Islet of Langerhans (tissue), 1 donor: ENCODE measurements at regions not wholly inside any gene's neighbourhood (a gene's known extent, or its start where the extent isn't known, plus 50 kb on each side); places are given as distances from the start of the nearest gene placed in this dataset.
A peak's percentile ranks its signal among the peaks of the same experiment; 100 is the strongest.
"Not testable (repeated sequence)": the region's sequence is repeated elsewhere in the genome, so short reads cannot be mapped to it uniquely, and the experiment has no call there.

Experiments used
- FAIRE-seq: peaks from one replicate; lab custom pipeline; 2011; peaks lifted over from hg19 to GRCh38; lab: Jason Lieb, UNC

DNA sequence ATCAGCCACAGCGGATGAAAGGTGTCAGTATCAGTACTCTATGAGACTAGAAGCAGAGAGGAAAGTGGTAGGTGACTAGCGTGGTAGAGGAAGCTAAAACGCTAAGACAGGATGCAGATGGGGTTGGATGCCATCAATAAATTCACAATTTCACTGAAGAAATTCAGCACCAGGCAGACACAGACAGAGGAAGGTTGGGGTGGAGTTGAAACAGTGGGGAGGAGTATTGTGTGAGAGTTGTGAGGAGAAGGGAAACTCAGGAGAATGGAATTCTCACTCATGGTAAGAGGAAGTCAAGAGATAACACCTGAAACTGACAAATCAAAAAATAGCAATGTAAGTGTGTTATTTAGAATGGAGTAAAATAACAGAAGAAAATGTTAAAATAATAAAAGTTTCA, 208.5 kb upstream of the DAB1 start:
- FAIRE-seq = no peak

- no peak for FAIRE-seq
Measured at GRCh38 chr1:57627612-57628011, 203.8 kb upstream of the DAB1 start.

DNA sequence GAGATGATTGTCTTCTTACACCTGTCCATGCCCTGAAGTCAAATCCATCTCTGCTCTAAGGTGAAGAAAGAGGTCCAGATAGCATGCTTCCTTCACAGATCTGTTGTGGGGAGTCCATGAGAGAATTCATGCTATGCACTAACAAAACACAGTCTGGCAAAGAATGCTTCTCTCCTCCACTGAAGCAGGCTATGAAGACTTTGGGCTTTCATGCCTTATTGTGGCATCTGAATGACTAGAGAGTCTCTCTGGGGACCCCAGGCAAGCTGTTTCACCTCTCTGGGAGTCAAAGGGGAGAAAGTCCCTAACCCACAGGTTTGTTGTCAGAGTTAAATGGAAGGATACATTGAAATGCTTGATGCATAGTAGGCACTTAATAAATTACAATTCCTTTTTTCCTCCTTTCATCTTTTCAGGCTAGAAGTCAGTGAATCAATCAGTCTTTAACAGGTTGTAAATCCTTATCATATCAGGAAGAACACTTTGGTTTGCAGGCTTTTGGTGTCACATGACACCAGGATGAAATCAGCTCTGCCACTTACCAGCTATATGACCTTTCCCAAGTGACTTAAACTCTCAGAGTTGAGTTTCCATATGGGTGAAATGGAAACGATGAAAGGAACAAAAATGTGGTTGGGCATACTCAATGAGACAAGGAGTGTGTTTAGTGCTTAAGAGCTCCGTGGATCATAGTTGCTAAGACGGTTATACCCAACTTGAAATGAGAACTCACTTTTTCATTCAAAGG, 200.1 kb upstream of the DAB1 start:
- no peak for FAIRE-seq

GRCh38 chr1:57623039-57623790, 199.4 kb upstream of the DAB1 start:
- FAIRE-seq = no peak

GRCh38 chr1:57621776-57622175, 197.9 kb upstream of the DAB1 start:
- FAIRE-seq = no peak

DNA sequence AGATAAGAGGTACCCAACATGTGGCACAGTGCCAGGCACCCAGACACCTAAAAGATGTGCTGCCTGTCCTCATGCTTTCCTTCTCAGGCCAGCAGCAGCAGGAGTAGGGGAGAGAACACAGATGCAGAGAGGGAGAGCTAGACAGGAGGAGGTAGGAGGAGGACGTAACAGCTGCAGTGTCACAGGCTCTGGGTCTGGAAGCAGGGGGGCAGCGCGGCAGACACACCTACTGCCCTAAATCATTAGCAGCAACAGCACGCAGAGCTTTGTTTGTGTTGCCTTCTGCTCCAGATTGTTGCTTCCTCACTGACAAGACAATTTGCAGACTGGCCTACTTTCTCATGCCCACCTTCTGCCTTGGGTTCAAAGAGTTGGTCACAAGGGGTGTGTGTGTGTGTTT, 196.7 kb upstream of the DAB1 start:
- FAIRE-seq = no peak

GRCh38 chr1:57616921-57617320, 193.1 kb upstream of the DAB1 start:
- no peak for FAIRE-seq

DNA sequence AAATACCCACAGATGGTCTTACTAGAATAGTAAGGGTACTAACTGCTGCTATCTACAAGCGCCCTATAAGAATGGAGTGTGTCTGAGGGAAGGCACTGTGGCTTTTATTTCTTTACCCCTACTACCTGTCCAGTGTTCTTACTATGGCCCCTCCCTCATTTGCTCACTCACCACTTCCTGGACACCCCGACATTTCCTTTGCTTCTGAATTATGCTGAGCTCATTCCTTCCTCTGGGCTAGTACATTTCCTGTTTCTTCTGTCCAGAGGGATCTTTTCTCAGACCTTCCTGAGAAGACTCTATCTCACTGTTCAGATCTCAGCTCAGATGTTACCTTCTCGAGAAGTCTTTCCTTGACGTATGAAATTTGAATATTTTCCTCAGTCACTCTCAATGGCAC, 192.1 kb upstream of the DAB1 start:
- FAIRE-seq = no peak

- no peak for FAIRE-seq
Measured at GRCh38 chr1:57612833-57613232, 189.0 kb upstream of the DAB1 start.

GRCh38 chr1:57605933-57606332, 182.1 kb upstream of the DAB1 start:
- FAIRE-seq = no peak

DNA sequence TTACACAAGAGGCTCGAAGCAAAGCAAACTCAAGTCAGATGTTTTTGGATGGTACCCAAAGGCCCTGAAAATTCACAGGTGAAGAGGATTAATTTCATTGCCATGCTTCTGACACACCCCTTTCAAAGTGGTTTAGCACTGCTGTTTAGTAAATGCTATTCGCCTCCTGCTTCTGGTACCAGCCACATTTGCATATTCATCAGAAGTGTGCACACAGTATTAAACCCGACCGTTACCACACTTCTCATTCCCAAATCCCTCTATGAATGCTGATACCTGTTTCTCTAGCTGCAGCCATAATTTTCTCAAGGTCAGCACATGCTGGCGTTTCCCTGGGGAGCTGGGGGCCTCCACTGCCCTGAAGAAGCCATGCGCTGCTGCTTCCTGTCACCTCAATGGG, 179.8 kb upstream of the DAB1 start:
- FAIRE-seq = no peak

GRCh38 chr1:57600424-57600823, 176.6 kb upstream of the DAB1 start:
- no peak for FAIRE-seq

DNA sequence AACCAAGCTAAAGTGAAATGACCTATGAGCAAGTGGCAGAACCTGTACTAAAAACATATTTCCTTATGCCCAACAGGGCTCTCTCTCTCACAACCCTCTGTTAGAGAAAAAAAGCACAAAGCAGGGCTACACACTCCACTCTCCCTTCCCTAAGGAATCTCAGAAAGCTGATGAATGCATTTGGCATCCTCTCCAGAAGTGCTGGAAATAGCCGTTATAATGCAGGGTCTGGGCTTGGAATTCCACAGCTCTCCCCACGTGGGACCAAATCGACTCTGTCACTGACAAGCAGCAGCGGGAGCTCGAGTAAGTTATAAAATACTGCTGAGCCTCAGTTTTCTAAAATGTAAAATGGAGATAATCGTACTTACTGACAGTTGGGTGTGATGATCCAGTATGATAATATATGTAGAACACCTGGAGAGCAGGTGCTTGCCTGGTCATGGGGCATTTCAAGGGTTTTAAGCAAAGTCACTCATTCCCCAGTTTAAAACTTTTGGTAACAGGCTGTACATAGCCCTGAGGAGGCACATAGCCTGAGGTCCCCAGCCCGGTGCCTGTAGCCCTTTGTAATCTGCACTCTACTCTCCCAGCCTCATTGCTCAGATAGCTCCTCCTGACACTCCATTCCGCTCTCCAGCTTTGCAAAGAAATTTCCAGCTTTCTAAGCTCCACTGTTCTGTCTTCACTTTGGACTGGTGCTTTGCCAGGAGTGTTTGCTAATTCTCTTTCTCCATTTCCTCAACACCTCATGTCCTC, 175.6 kb upstream of the DAB1 start:
- FAIRE-seq = no peak

DNA sequence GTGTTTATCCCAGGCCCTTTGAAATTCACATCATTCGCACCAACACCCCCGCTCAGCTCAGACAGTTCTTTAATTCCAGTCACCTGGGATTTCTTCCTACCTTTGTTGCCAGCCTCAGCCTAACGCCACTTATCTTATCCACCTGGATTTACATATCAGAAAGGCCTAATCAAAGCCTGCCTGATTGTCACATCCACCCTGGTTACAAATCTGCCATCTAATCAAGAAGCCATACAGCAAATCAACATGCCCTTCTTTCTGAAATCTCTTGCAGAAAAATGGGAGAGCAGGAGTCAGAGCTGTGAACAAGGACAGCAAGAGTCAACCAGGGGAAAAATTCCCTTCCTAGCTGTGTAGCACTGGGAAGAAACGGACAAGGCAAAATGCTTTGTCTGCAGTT, 173.2 kb upstream of the DAB1 start:
- FAIRE-seq = no peak

GRCh38 chr1:57594002-57594401, 170.1 kb upstream of the DAB1 start:
- FAIRE-seq = no peak

GRCh38 chr1:57591842-57592241, 168.0 kb upstream of the DAB1 start:
- FAIRE-seq = no peak

DNA sequence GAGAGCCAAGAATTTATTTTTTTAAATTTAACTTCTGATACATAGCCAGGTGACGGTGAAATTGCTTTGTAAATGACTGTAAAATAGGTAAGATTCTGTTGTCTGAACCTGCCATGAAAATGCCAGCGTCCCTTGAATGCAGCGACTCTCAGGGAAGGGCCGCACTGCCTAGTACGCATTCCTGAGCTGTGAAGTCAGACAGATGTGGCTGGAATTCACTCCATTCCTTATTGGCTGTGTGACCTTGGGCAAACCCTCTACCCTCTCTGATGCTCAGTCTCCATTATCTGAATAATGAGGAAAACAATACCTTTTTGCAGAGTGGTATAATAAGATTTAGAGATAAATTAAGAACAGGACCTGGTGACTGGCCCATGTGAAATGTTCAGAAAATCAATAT, 167.1 kb upstream of the DAB1 start:
- no peak for FAIRE-seq

DNA sequence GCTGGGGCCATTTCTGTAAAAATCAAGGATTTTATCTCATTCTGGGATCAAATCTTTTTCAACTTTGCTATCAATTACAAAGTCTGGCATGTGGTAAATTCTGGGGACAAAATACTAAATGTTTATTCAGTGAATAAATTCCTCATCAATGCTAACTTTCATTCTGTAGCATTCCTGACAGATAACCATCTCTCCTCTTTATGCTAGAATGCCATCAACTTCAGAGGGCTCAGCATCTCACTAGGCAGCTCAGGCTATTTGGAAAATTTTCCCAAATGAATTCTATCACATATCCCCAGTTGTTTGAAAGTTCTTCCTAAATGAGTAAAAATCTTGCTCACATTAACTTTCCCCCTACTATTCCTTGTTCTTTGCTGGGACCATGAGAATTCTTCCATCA, 163.0 kb upstream of the DAB1 start:
- FAIRE-seq = no peak

GRCh38 chr1:57578680-57579079, 154.8 kb upstream of the DAB1 start:
- FAIRE-seq = no peak

DNA sequence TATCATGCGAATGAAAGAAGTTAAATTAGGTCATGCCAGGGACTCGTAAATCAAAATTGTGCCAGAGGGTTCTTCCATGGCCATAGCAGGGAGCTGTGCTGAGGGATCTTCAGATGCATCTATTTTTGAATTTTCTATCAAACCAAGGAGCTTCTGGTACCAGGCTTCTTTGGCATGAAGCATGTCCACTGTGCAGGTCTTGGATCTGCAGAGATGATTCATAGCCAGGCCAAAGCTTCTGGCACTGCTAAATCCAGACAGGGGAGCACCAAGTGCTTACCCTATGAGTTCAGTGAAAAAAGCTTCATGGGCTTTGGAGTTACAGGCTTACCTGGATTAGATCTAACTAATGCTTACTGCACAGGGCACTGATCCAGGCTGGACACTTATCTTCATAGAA, 154.2 kb upstream of the DAB1 start:
- FAIRE-seq = no peak

DNA sequence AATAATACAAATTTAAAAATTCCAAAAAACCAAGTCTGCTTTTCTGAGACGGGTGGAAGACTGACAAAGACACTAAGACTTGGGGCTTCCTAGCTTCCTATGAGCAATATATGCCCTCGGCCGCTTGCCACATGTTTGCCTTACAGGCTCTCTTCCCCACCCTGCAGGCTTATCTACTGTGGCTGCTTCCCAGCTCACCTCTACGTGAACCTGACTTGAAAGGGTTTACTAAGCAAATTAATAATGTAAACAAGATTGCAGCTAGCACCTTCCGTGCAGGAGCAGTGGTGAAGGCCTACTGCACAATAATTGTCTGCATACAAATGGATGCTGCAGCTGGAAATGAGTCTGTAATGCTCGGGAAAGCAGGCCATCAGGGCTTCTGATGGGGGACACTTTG, 152.9 kb upstream of the DAB1 start:
- FAIRE-seq = peak; percentile 76

DNA sequence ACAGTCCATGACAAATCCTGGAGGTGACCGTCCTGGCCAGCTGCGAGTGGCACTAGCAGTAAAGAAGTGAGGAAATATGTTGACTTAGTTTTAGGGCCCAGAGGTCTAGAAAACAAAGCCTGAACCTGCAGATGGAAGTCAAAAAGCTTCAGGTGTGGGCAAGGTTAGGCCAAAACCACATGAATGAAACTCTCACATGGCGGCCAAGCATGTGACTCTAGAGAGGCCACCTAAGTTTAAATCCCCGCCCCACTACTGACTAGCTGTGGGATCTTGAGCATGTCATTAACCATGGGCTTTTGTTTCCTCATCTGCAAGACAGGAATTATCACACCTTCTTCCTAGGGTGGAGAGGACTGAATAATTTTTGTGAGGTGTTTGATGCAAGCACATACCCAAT, 148.2 kb upstream of the DAB1 start:
- no peak for FAIRE-seq

DNA sequence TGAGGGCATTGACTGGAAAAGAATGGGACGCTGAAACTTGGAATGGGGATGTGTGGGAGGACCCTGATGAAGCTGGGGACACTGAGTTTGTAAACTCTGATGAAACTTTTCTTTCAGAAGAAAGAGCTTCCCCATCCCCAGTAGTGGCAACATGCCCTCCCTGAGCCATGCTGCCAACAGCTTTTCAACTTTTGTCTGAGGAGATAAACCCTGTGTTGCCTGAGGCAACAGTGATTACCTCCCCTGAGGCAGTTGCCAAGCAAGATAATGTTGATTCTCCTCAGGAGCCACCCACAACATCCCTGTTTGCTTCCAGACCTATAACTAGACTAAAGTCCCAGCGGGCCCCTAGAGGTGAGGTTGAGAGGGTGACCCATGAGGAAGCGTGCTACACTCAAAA, 134.2 kb upstream of the DAB1 start:
- not testable (repeated sequence) for FAIRE-seq
